Panc1 (cell line): ENCODE measurements at regions not wholly inside any gene's neighbourhood (a gene's known extent, or its start where the extent isn't known, plus 50 kb on each side); places are given as distances from the start of the nearest gene placed in this dataset.
A peak's percentile ranks its signal among the peaks of the same experiment; 100 is the strongest.

Experiments used
- ATAC-seq: fragments of 200-7000 bp; cut with Tn5 transposase; 2 replicates; pipeline ENCODE4 v1.9.1; 2020; ENCODE audit warnings: mild to moderate bottlenecking, moderate library complexity
- BruUV-seq: library from RNA; stranded (reverse); fragments of 400-500 nt; replicated peaks from 2 replicates; lab custom pipeline; 2021; lab: Mats Ljungman, UMichigan
- CTCF ChIA-PET: fragments of 300-600 bp; sonication (Branson Sonifier 250); formaldehyde crosslinking; loops from one replicate; lab custom pipeline; 2022; ENCODE audit warnings: antibody characterized with exemption; lab: Charles Lee
- POLR2A ChIA-PET: fragments of 300-600 bp; sonication (Branson Sonifier 250); formaldehyde crosslinking; loops from one replicate; lab custom pipeline; 2022; ENCODE audit warnings: antibody characterized with exemption; lab: Charles Lee
- DNase-seq: peaks from one replicate; pipeline ENCODE4 v3.0.0-alpha.2; 2010; ENCODE audit warnings: low read depth, low spot score
- H3K27ac ChIP-seq: 2 replicates; pipeline ENCODE4 v1.5.1; 2011; ENCODE audit warnings: mild to moderate bottlenecking, low read length, inconsistent platforms
- H3K27me3 ChIP-seq: fragments of 200-500 bp; sonication (Bioruptor generic); 2 replicates; pipeline ENCODE4 v1.6.0; 2014; ENCODE audit warnings: low read length, inconsistent platforms; ENCODE audit not compliant: control insufficient read depth, insufficient read depth
- H3K36me3 ChIP-seq: fragments of 200-500 bp; sonication (Bioruptor generic); 2 replicates; pipeline ENCODE4 v1.5.1; 2014; ENCODE audit warnings: inconsistent platforms, mild to moderate bottlenecking, low read length, moderate library complexity; ENCODE audit not compliant: control insufficient read depth, insufficient read depth
- H3K4me1 ChIP-seq: 2 replicates; pipeline ENCODE4 v1.5.1; 2011; ENCODE audit warnings: inconsistent platforms, mild to moderate bottlenecking, low read length, moderate library complexity; ENCODE audit not compliant: control insufficient read depth, insufficient read depth
- H3K4me3 ChIP-seq, 2 experiments: 2 replicates each; pipeline ENCODE4 v1.5.1; 2011 to 2012; ENCODE audit warnings: low read depth in 2 of 2, low read length in 2 of 2, mild to moderate bottlenecking in 2 of 2, inconsistent platforms in 1 of 2, moderate library complexity in 1 of 2
- H3K9me3 ChIP-seq: fragments of 200-500 bp; sonication (Bioruptor generic); 2 replicates; pipeline ENCODE4 v1.5.1; 2014; ENCODE audit warnings: low read depth, mild to moderate bottlenecking, inconsistent platforms, low read length, moderate library complexity; ENCODE audit not compliant: control insufficient read depth, insufficient read depth
- CTCF ChIP-seq: fragments of 450-650 bp; IDR thresholded peaks from 2 replicates; pipeline ENCODE4 v1.5.1; 2017; ENCODE audit warnings: mild to moderate bottlenecking
- POLR2AphosphoS5 ChIP-seq: IDR thresholded peaks from 2 replicates; pipeline ENCODE4 v1.6.1; 2012; ENCODE audit warnings: mild to moderate bottlenecking, low read depth, low read length, moderate library complexity
- SIN3A ChIP-seq: IDR thresholded peaks from 2 replicates; pipeline ENCODE4 v1.6.1; 2012; ENCODE audit warnings: low read depth, mild to moderate bottlenecking, low read length, moderate library complexity, borderline replicate concordance; ENCODE audit not compliant: insufficient read depth
- TCF7L2 ChIP-seq: IDR thresholded peaks from 2 replicates; pipeline ENCODE4 v1.6.1; 2011; ENCODE audit warnings: mild to moderate bottlenecking, low read depth, low read length, inconsistent platforms
- in situ Hi-C: cut with HindIII; loops from 2 replicates; pipeline ENCODE4 v1.10.0; 2016; ENCODE audit warnings: low sequenced_read_pairs, low pct_unique_long_range_greater_than_20kb
- intact Hi-C: fragments of 100-400 bp; cut with micrococcal nuclease; formaldehyde crosslinking; loops from one replicate; pipeline ENCODE4 v1.10.0; 2022; ENCODE audit not compliant: unreplicated experiment
- TF ChIP-seq, protein P1 (sequence below), 2 experiments: IDR thresholded peaks; 2 replicates each; pipeline ENCODE4 v1.6.1; 2011 to 2012; ENCODE audit warnings: low read depth in 2 of 2, control low read depth in 1 of 2, low read length in 1 of 2, mild to moderate bottlenecking in 1 of 2, moderate library complexity in 1 of 2; ENCODE audit not compliant: insufficient read depth in 1 of 2

- CTCF ChIA-PET = no interaction called here
- intact Hi-C loops = no loop called here
- in situ Hi-C loops = no loop called here
Observed at GRCh38 chr5:170178814-170179213, 54.0 kb upstream of the C5orf58 start.

DNA sequence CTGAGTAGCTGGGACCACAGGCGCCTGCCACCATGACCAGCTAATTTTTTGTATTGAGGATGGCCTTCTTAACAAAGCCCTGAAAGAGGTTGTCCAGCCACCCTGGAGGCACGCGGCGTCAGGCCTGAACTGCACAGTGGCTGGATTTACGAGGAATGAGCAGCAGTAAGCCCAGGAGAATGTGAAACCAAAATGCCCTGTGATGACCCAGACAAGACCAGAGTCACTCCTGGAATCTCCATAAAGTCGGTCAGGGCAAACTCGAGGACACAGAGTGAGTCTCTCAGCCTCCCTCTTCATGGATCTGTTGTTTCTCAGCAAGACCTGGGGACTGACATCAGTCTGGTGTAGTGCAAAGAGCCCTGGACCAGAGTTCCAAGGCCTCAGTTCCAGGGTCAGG lies 53.2 kb upstream of the C5orf58 start:
- TF ChIP-seq SIN3A = no peak
- Histone ChIP-seq H3K4me3 (no peak overlapping the region), H3K27ac (peak overlapping the region; percentile 88), H3K36me3 (no peaks in the 10 kb centered on the region), H3K9me3 (no peaks in the 10 kb centered on the region), H3K27me3 (no peaks in the 10 kb centered on the region), H3K4me1 (peaks cover 61% of the 10 kb centered on the region)
- ChIA-PET CTCF (interaction anchor here (0.7 kb wide), 1 partner anchor 55 kb away, joined by 3 read pairs; no protein-coding TSS in a partner anchor), POLR2A (no interaction called here)
- no peak for DNase-seq
- no TSS peak for BruUV-seq
- in situ Hi-C loops = no loop called here
- intact Hi-C loops = no loop called here
- ATAC-seq = 0 out of 2 replicates have a peak, but pooled peaks have one; percentile 23

More at GRCh38 chr5:170178814-170179213, 54.0 kb upstream of the C5orf58 start:
- no peaks in the 10 kb centered on the region for H3K36me3 ChIP-seq
- DNase-seq (no peak), ATAC-seq (no peak)
- H3K9me3 ChIP-seq = no peaks in the 10 kb centered on the region
- TF ChIP-seq POLR2AphosphoS5 (no peak), CTCF (no peak), TCF7L2 (no peak), SIN3A (no peak)
- TF ChIP-seq, protein P1, sequence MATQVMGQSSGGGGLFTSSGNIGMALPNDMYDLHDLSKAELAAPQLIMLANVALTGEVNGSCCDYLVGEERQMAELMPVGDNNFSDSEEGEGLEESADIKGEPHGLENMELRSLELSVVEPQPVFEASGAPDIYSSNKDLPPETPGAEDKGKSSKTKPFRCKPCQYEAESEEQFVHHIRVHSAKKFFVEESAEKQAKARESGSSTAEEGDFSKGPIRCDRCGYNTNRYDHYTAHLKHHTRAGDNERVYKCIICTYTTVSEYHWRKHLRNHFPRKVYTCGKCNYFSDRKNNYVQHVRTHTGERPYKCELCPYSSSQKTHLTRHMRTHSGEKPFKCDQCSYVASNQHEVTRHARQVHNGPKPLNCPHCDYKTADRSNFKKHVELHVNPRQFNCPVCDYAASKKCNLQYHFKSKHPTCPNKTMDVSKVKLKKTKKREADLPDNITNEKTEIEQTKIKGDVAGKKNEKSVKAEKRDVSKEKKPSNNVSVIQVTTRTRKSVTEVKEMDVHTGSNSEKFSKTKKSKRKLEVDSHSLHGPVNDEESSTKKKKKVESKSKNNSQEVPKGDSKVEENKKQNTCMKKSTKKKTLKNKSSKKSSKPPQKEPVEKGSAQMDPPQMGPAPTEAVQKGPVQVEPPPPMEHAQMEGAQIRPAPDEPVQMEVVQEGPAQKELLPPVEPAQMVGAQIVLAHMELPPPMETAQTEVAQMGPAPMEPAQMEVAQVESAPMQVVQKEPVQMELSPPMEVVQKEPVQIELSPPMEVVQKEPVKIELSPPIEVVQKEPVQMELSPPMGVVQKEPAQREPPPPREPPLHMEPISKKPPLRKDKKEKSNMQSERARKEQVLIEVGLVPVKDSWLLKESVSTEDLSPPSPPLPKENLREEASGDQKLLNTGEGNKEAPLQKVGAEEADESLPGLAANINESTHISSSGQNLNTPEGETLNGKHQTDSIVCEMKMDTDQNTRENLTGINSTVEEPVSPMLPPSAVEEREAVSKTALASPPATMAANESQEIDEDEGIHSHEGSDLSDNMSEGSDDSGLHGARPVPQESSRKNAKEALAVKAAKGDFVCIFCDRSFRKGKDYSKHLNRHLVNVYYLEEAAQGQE (IDR thresholded peaks at IDR 0.05; ENCODE audit: insufficient read depth in 1 of 2, low read depth in 2 of 2, low read length in 1 of 2) = no peak
- peaks cover 53% of the 10 kb centered on the region for H3K4me1 ChIP-seq
- H3K27me3 ChIP-seq = no peaks in the 10 kb centered on the region
- H3K27ac ChIP-seq = peak overlapping the region; percentile 88
- POLR2A ChIA-PET = no interaction called here
- no TSS peak for BruUV-seq
- H3K4me3 ChIP-seq = no peak overlapping the region

GRCh38 chr5:170181902-170182301 lies 50.9 kb upstream of the C5orf58 start:
- ChIA-PET POLR2A (interaction anchor here (0.6 kb wide), 1 partner anchor 83 kb away, joined by 3 read pairs; no protein-coding TSS in a partner anchor), CTCF (interaction anchor here (1.5 to 1.6 kb wide), 2 partner anchors 35 to 202 kb away, joined by 3 to 4 read pairs; partner anchors contain the start of gene INSYN2B)
- TF ChIP-seq, protein P1 (IDR thresholded peaks at IDR 0.05; ENCODE audit: insufficient read depth in 1 of 2, low read depth in 2 of 2, low read length in 1 of 2) = no peak
- TF ChIP-seq CTCF (no peak), SIN3A (no peak), TCF7L2 (no peak), POLR2AphosphoS5 (no peak)
- no peak for DNase-seq
- Histone ChIP-seq H3K27ac (peak overlapping the region; percentile 80), H3K36me3 (no peaks in the 10 kb centered on the region), H3K4me3 (no peak overlapping the region), H3K9me3 (no peaks in the 10 kb centered on the region), H3K4me1 (peaks cover 56% of the 10 kb centered on the region), H3K27me3 (no peaks in the 10 kb centered on the region)
- no TSS peak for BruUV-seq
- intact Hi-C loops (no loop called here), in situ Hi-C loops (no loop called here)
- no peak for ATAC-seq
